Fibroblast of lung (primary cell): ENCODE measurements at regions not wholly inside any gene's neighbourhood (a gene's known extent, or its start where the extent isn't known, plus 50 kb on each side); places are given as distances from the start of the nearest gene placed in this dataset.

Experiments used
- DNase-seq, 2 donors: peaks; one replicate each; pipeline versions ENCODE4 v3.0.0 to v3.0.0-alpha.2; 2010; ENCODE audit warnings: low read depth in 2 of 2
- H2AFZ ChIP-seq: 2 replicates; pipeline ENCODE4 v1.5.1; 2012; ENCODE audit warnings: low read length, control low read depth, inconsistent platforms
- H3K27ac ChIP-seq: 2 replicates; pipeline ENCODE4 v1.5.1; 2011; ENCODE audit warnings: low read length, control low read depth; ENCODE audit not compliant: insufficient read depth
- H3K27me3 ChIP-seq: 2 replicates; pipeline ENCODE4 v1.5.1; 2011; ENCODE audit warnings: mild to moderate bottlenecking, low read length; ENCODE audit not compliant: control insufficient read depth, insufficient read depth
- H3K36me3 ChIP-seq: 2 replicates; pipeline ENCODE4 v1.5.1; 2011; ENCODE audit warnings: low read length; ENCODE audit not compliant: control insufficient read depth, insufficient read depth
- H3K4me1 ChIP-seq: 2 replicates; pipeline ENCODE4 v1.5.1; 2011; ENCODE audit warnings: low read length; ENCODE audit not compliant: control insufficient read depth, insufficient read depth; ENCODE audit errors: extremely low read depth
- H3K4me2 ChIP-seq: 2 replicates; pipeline ENCODE4 v1.5.1; 2011; ENCODE audit warnings: low read length, control low read depth; ENCODE audit not compliant: insufficient read depth; ENCODE audit errors: extremely low read depth
- H3K4me3 ChIP-seq, 4 experiments: fragments of 200-600 bp in 1 of 4; sonication (generic) in 1 of 4; replicated peaks in 1 of 4; 2 replicates each; pipeline ENCODE4 v1.5.1; 2011 to 2016; ENCODE audit warnings: low read length in 4 of 4, low read depth in 3 of 4, mild to moderate bottlenecking in 3 of 4, control low read depth in 2 of 4, inconsistent platforms in 1 of 4, mixed read lengths in 1 of 4; ENCODE audit not compliant: insufficient read depth in 1 of 4; ENCODE audit errors: control extremely low read depth in 1 of 4
- H3K79me2 ChIP-seq: 2 replicates; pipeline ENCODE4 v1.5.1; 2012; ENCODE audit warnings: mild to moderate bottlenecking, low read length, inconsistent platforms; ENCODE audit not compliant: control insufficient read depth, insufficient read depth
- H3K9ac ChIP-seq: 2 replicates; pipeline ENCODE4 v1.5.1; 2011; ENCODE audit warnings: mild to moderate bottlenecking, low read length, control low read depth; ENCODE audit not compliant: insufficient read depth
- H3K9me3 ChIP-seq: 2 replicates; pipeline ENCODE4 v1.5.1; 2012; ENCODE audit warnings: low read depth, low read length; ENCODE audit not compliant: control insufficient read depth, insufficient read depth
- H4K20me1 ChIP-seq: 2 replicates; pipeline ENCODE4 v1.5.1; 2011; ENCODE audit warnings: low read length; ENCODE audit not compliant: control insufficient read depth, insufficient read depth; ENCODE audit errors: extremely low read depth
- CTCF ChIP-seq, 2 donors: IDR thresholded peaks in 1 of 2; conservative IDR thresholded peaks in 1 of 2; 1 replicate in 1 of 2; 2 replicates in 1 of 2; pipeline ENCODE4 v1.5.1; 2011 to 2012; ENCODE audit warnings: low read length in 2 of 2, control low read depth in 1 of 2, inconsistent platforms in 1 of 2, low read depth in 1 of 2, mild to moderate bottlenecking in 1 of 2
- EZH2 ChIP-seq: IDR thresholded peaks from 2 replicates; pipeline ENCODE4 v1.5.1; 2012; ENCODE audit warnings: low read length, control low read depth, mild to moderate bottlenecking; ENCODE audit errors: missing control alignments

GRCh38 chr1:195939844-195940243 lies 668.4 kb downstream of the KCNT2 start:
- no peak overlapping the region for H3K27ac ChIP-seq
- no peak overlapping the region for H2AFZ ChIP-seq
- TF ChIP-seq CTCF (conservative IDR thresholded peaks at IDR 0.05 in 1 of 2, IDR thresholded peaks at IDR 0.05 in 1 of 2; ENCODE audit: low read depth in 1 of 2, low read length in 2 of 2) (peak in 1 of 2 donors; percentile 25), EZH2 (no peak)
- no peaks in the 10 kb centered on the region for H3K4me1 ChIP-seq
- H3K9me3 ChIP-seq = no peaks in the 10 kb centered on the region
- DNase-seq = peak in 1 of 2 donors; percentile 18
- H3K4me3 ChIP-seq = no peak overlapping the region
- H3K36me3 ChIP-seq = no peaks in the 10 kb centered on the region
- no peak overlapping the region for H3K9ac ChIP-seq
- H4K20me1 ChIP-seq = no peaks in the 10 kb centered on the region
- no peak overlapping the region for H3K4me2 ChIP-seq
- no peaks in the 10 kb centered on the region for H3K79me2 ChIP-seq
- H3K27me3 ChIP-seq = no peaks in the 10 kb centered on the region

- Histone ChIP-seq H4K20me1 (no peaks in the 10 kb centered on the region), H3K27ac (no peak overlapping the region), H3K4me2 (no peak overlapping the region), H3K79me2 (no peaks in the 10 kb centered on the region), H3K4me1 (no peaks in the 10 kb centered on the region), H3K9ac (no peak overlapping the region), H3K9me3 (no peaks in the 10 kb centered on the region), H3K36me3 (no peaks in the 10 kb centered on the region), H2AFZ (no peak overlapping the region), H3K4me3 (no peak overlapping the region), H3K27me3 (no peaks in the 10 kb centered on the region)
- DNase-seq = peak in 1 of 2 donors; percentile 5
- TF ChIP-seq EZH2 (no peak), CTCF (conservative IDR thresholded peaks at IDR 0.05 in 1 of 2, IDR thresholded peaks at IDR 0.05 in 1 of 2; ENCODE audit: low read depth in 1 of 2, low read length in 2 of 2) (no peak)
Observed at GRCh38 chr1:195934817-195935553, 673.3 kb downstream of the KCNT2 start.

- Histone ChIP-seq H3K4me2 (no peak overlapping the region), H2AFZ (no peak overlapping the region), H3K79me2 (no peaks in the 10 kb centered on the region), H3K27me3 (no peaks in the 10 kb centered on the region), H4K20me1 (no peaks in the 10 kb centered on the region), H3K4me1 (no peaks in the 10 kb centered on the region), H3K9me3 (no peaks in the 10 kb centered on the region), H3K9ac (no peak overlapping the region), H3K27ac (no peak overlapping the region), H3K36me3 (no peaks in the 10 kb centered on the region), H3K4me3 (no peak overlapping the region)
- TF ChIP-seq EZH2 (no peak), CTCF (conservative IDR thresholded peaks at IDR 0.05 in 1 of 2, IDR thresholded peaks at IDR 0.05 in 1 of 2; ENCODE audit: low read depth in 1 of 2, low read length in 2 of 2) (no peak)
- DNase-seq = no peak
Observed at GRCh38 chr1:195933835-195934234, 674.4 kb downstream of the KCNT2 start.
